Mucosa of rectum (tissue), 2 donors: ENCODE measurements at regions not wholly inside any gene's neighbourhood (a gene's known extent, or its start where the extent isn't known, plus 50 kb on each side); places are given as distances from the start of the nearest gene placed in this dataset.

Source experiments
- H3K27ac ChIP-seq, 2 donors: one replicate each; pipeline ENCODE4 v1.7.0; 2013; ENCODE audit warnings: inconsistent platforms in 2 of 2, low read depth in 2 of 2, low read length in 2 of 2
- H3K27me3 ChIP-seq, 2 donors: one replicate each; pipeline ENCODE4 v1.7.0; 2013; ENCODE audit warnings: low read length in 2 of 2; ENCODE audit not compliant: control insufficient read depth in 2 of 2, insufficient read depth in 2 of 2
- H3K36me3 ChIP-seq, 2 donors: one replicate each; pipeline ENCODE4 v1.7.0; 2013; ENCODE audit warnings: low read length in 2 of 2; ENCODE audit not compliant: control insufficient read depth in 2 of 2, insufficient read depth in 2 of 2
- H3K4me1 ChIP-seq, 2 donors: one replicate each; pipeline ENCODE4 v1.7.0; 2013; ENCODE audit warnings: low read length in 2 of 2, mild to moderate bottlenecking in 1 of 2; ENCODE audit not compliant: control insufficient read depth in 2 of 2, insufficient read depth in 2 of 2
- H3K4me3 ChIP-seq, 2 donors: one replicate each; pipeline ENCODE4 v1.7.0; 2013; ENCODE audit warnings: low read length in 2 of 2
- H3K9ac ChIP-seq, 2 donors: one replicate each; pipeline ENCODE4 v1.7.0; 2013; ENCODE audit warnings: low read length in 2 of 2, low read depth in 1 of 2, mild to moderate bottlenecking in 1 of 2
- H3K9me3 ChIP-seq, 2 donors: one replicate each; pipeline ENCODE4 v1.7.0; 2013; ENCODE audit warnings: low read length in 2 of 2; ENCODE audit not compliant: control insufficient read depth in 2 of 2
- donor health status: healthy.
- donor health status: Normal muscosa, but diverticular disease.

GRCh38 chr16:51881731-51882130 lies 665.2 kb downstream of the TOX3 start:
- no peak overlapping the region for H3K27ac ChIP-seq

GRCh38 chr16:51880776-51881175 lies 666.2 kb downstream of the TOX3 start:
- Histone ChIP-seq H3K4me1 (no peaks in the 10 kb centered on the region), H3K27me3 (no peaks in the 10 kb centered on the region), H3K9me3 (no peaks in the 10 kb centered on the region), H3K27ac (peak overlapping the region; percentile 23 to 30), H3K4me3 (no peak overlapping the region), H3K36me3 (no peaks in the 10 kb centered on the region), H3K9ac (no peak overlapping the region)

More at GRCh38 chr16:51881731-51882130, 665.2 kb downstream of the TOX3 start:
- H3K36me3 ChIP-seq, result no peaks in the 10 kb centered on the region
- no peaks in the 10 kb centered on the region for H3K4me1 ChIP-seq
- H3K27me3 ChIP-seq, result no peaks in the 10 kb centered on the region
- no peak overlapping the region for H3K9ac ChIP-seq
- no peak overlapping the region for H3K4me3 ChIP-seq
- no peaks in the 10 kb centered on the region for H3K9me3 ChIP-seq

- no peaks in the 10 kb centered on the region for H3K9me3 ChIP-seq
- H3K36me3 ChIP-seq, result no peaks in the 10 kb centered on the region
- no peak overlapping the region for H3K4me3 ChIP-seq
- no peak overlapping the region for H3K27ac ChIP-seq
- no peaks in the 10 kb centered on the region for H3K4me1 ChIP-seq
- no peaks in the 10 kb centered on the region for H3K27me3 ChIP-seq
- no peak overlapping the region for H3K9ac ChIP-seq
Observed at GRCh38 chr16:51877686-51878085, 669.3 kb downstream of the TOX3 start.

GRCh38 chr16:51876934-51877333 lies 670.0 kb downstream of the TOX3 start:
- no peaks in the 10 kb centered on the region for H3K36me3 ChIP-seq
- no peaks in the 10 kb centered on the region for H3K9me3 ChIP-seq
- H3K4me3 ChIP-seq, result no peak overlapping the region
- no peaks in the 10 kb centered on the region for H3K27me3 ChIP-seq
- no peak overlapping the region for H3K9ac ChIP-seq
- H3K4me1 ChIP-seq, result no peaks in the 10 kb centered on the region
- H3K27ac ChIP-seq, result no peak overlapping the region

- H3K4me3 ChIP-seq, result no peak overlapping the region
- no peak overlapping the region for H3K9ac ChIP-seq
- no peaks in the 10 kb centered on the region for H3K36me3 ChIP-seq
- no peak overlapping the region for H3K27ac ChIP-seq
- H3K4me1 ChIP-seq, result no peaks in the 10 kb centered on the region
- H3K9me3 ChIP-seq, result no peaks in the 10 kb centered on the region
- H3K27me3 ChIP-seq, result no peaks in the 10 kb centered on the region
Observed at GRCh38 chr16:51876601-51876875, 670.4 kb downstream of the TOX3 start.

- H3K27me3 ChIP-seq, result no peaks in the 10 kb centered on the region
Observed at GRCh38 chr16:51875834-51876600, 670.9 kb downstream of the TOX3 start.

GRCh38 chr16:51872524-51872923 lies 674.4 kb downstream of the TOX3 start:
- Histone ChIP-seq H3K9ac (no peak overlapping the region), H3K27ac (no peak overlapping the region), H3K9me3 (no peaks in the 10 kb centered on the region), H3K36me3 (no peaks in the 10 kb centered on the region), H3K4me3 (no peak overlapping the region), H3K4me1 (no peaks in the 10 kb centered on the region), H3K27me3 (no peaks in the 10 kb centered on the region)

More at GRCh38 chr16:51875834-51876600, 670.9 kb downstream of the TOX3 start:
- Histone ChIP-seq H3K27ac (peak overlapping the region; percentile 23 to 56), H3K36me3 (no peaks in the 10 kb centered on the region), H3K9me3 (no peaks in the 10 kb centered on the region), H3K4me3 (no peak overlapping the region), H3K4me1 (no peaks in the 10 kb centered on the region), H3K9ac (no peak overlapping the region)

- H3K4me1 ChIP-seq, result no peaks in the 10 kb centered on the region
- H3K27ac ChIP-seq, result no peak overlapping the region
- H3K9ac ChIP-seq, result no peak overlapping the region
- no peaks in the 10 kb centered on the region for H3K27me3 ChIP-seq
- no peak overlapping the region for H3K4me3 ChIP-seq
- H3K36me3 ChIP-seq, result no peaks in the 10 kb centered on the region
- H3K9me3 ChIP-seq, result no peaks in the 10 kb centered on the region
Observed at GRCh38 chr16:51870296-51870854, 676.6 kb downstream of the TOX3 start.

- H3K4me1 ChIP-seq, result no peaks in the 10 kb centered on the region
- no peaks in the 10 kb centered on the region for H3K27me3 ChIP-seq
- no peak overlapping the region for H3K27ac ChIP-seq
- no peaks in the 10 kb centered on the region for H3K9me3 ChIP-seq
- H3K4me3 ChIP-seq, result no peak overlapping the region
- H3K36me3 ChIP-seq, result no peaks in the 10 kb centered on the region
- no peak overlapping the region for H3K9ac ChIP-seq
Observed at GRCh38 chr16:51869176-51869575, 677.8 kb downstream of the TOX3 start.

- H3K27ac ChIP-seq, result no peak overlapping the region
- H3K36me3 ChIP-seq, result no peaks in the 10 kb centered on the region
- no peak overlapping the region for H3K4me3 ChIP-seq
- H3K9ac ChIP-seq, result no peak overlapping the region
- H3K9me3 ChIP-seq, result no peaks in the 10 kb centered on the region
- no peaks in the 10 kb centered on the region for H3K27me3 ChIP-seq
- H3K4me1 ChIP-seq, result no peaks in the 10 kb centered on the region
Observed at GRCh38 chr16:51868631-51869030, 678.3 kb downstream of the TOX3 start.
